SJSA1 (cell line): ENCODE measurements at regions not wholly inside any gene's neighbourhood (a gene's known extent, or its start where the extent isn't known, plus 50 kb on each side); places are given as distances from the start of the nearest gene placed in this dataset.

Source experiments
- DNase-seq, 2 experiments: peaks; one replicate each; pipeline ENCODE4 v3.0.0-alpha.2; 2015 to 2020; ENCODE audit warnings: low spot score in 2 of 2, low read depth in 1 of 2
- H3K27ac ChIP-seq: fragments of 250-450 bp; sonication (Bioruptor Pico); 2 replicates; pipeline ENCODE4 v1.5.1; 2020; ENCODE audit warnings: mild to moderate bottlenecking, moderate library complexity
- H3K27me3 ChIP-seq: fragments of 250-450 bp; sonication (Bioruptor Pico); replicated peaks from 2 replicates; pipeline ENCODE4 v1.5.1; 2020; ENCODE audit warnings: mild to moderate bottlenecking, moderate library complexity
- H3K36me3 ChIP-seq: fragments of 250-450 bp; sonication (Bioruptor Pico); 2 replicates; pipeline ENCODE4 v1.5.1; 2020; ENCODE audit warnings: mild to moderate bottlenecking
- H3K4me1 ChIP-seq: fragments of 250-450 bp; sonication (Bioruptor Pico); replicated peaks from 2 replicates; pipeline ENCODE4 v1.6.1; 2021; ENCODE audit warnings: mild to moderate bottlenecking
- H3K4me3 ChIP-seq: fragments of 250-450 bp; sonication (Bioruptor Pico); 2 replicates; pipeline ENCODE4 v1.5.1; 2020; ENCODE audit warnings: mild to moderate bottlenecking
- H3K9me3 ChIP-seq: fragments of 250-450 bp; sonication (Bioruptor Pico); replicated peaks from 2 replicates; pipeline ENCODE4 v1.5.1; 2020; ENCODE audit warnings: mild to moderate bottlenecking

- H3K9me3 ChIP-seq: no peaks in the 10 kb centered on the region
- H3K4me3 ChIP-seq: no peak overlapping the region
- no peaks in the 10 kb centered on the region for H3K36me3 ChIP-seq
- peaks cover 4% of the 10 kb centered on the region; the same call in 1 of the 2 replicates for H3K27me3 ChIP-seq
- no peaks in the 10 kb centered on the region for H3K4me1 ChIP-seq
- no peak overlapping the region for H3K27ac ChIP-seq
- no peak for DNase-seq
Measured at GRCh38 chr14:49451938-49452337, 134.2 kb downstream of the RPS29 start.

DNA sequence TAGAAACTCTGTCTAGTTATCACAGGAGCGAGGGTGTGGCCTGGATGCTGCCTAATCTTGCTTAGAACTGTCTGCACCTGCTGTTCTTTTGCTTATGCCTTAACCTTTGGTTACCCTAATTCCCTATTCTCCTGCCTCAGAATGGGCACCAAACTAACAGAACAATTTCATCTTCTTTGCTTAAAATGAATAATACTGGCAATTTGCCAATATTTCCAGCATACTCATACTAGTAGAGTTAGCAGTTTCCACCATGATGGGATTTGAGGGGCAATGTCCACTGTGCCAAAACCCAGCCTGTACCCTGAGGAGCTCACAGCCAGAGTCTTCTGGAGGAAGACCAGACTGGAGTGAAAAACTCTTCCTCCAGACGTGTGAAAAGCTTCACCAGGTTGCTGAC is 136.4 kb downstream of the RPS29 start:
- H3K27ac ChIP-seq: no peak overlapping the region
- no peaks in the 10 kb centered on the region for H3K36me3 ChIP-seq
- no peak overlapping the region for H3K4me3 ChIP-seq
- no peaks in the 10 kb centered on the region for H3K9me3 ChIP-seq
- H3K4me1 ChIP-seq: no peaks in the 10 kb centered on the region
- no peak for DNase-seq
- H3K27me3 ChIP-seq: peaks cover 12% of the 10 kb centered on the region

DNA sequence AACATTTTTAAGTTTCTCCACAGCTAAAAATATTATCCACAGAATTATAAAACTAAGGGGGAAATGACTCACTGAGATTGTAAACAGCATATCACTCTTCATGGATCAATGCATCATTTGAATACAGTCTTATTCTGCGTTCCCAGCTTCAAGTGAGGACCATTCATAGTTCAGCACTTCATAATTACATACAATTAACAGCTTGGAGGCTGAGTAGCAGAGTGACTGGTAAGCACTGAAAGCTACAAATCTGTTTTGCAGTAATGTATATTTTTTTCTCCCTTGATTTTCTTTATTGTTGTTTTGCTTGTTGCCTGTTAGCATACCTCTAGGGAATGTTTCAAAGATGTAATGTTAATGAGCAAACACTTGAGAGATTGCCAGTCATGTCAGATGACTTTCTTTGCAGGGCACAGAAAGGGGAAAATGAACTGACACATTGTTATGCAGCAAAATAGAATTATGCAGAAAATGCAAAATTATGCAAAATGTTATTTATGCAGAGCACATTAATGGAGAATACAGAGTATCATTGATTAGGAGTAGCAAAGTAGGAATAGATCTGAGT is 138.6 kb downstream of the RPS29 start:
- H3K36me3 ChIP-seq: no peaks in the 10 kb centered on the region
- H3K27me3 ChIP-seq: peaks cover 12% of the 10 kb centered on the region
- H3K4me1 ChIP-seq: no peaks in the 10 kb centered on the region
- DNase-seq: no peak
- no peaks in the 10 kb centered on the region for H3K9me3 ChIP-seq
- no peak overlapping the region for H3K27ac ChIP-seq
- H3K4me3 ChIP-seq: no peak overlapping the region

GRCh38 chr14:49446801-49447200 is 139.4 kb downstream of the RPS29 start:
- Histone ChIP-seq H3K4me1 (no peaks in the 10 kb centered on the region), H3K27ac (no peak overlapping the region), H3K9me3 (no peaks in the 10 kb centered on the region), H3K36me3 (no peaks in the 10 kb centered on the region), H3K4me3 (no peak overlapping the region), H3K27me3 (peaks cover 12% of the 10 kb centered on the region)
- no peak for DNase-seq

DNA sequence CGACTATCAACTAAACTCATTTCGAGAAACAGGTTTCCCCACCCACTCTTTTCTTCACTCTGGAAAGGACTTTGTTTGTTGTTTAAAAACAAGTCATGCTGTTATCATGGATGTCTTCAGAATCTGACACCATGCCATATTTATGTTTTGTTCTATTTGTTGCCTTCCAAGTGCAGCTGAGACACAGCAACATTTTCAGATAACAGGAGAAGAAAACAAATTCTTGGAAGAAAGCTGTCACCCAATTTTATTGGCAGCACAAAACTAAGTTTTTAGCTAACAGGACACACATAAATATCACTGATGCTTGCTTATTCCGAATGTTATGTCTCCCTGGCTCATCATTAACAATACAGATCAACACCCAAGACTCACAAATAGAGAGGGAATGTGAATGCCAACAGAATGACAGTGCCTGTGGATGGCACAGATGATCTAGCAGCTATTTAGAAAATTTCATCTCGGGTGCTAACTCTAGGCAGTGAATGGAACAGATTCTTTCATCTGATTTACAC is 147.9 kb downstream of the RPS29 start:
- H3K27me3 ChIP-seq: no peaks in the 10 kb centered on the region
- no peak overlapping the region for H3K4me3 ChIP-seq
- no peaks in the 10 kb centered on the region for H3K4me1 ChIP-seq
- H3K9me3 ChIP-seq: no peaks in the 10 kb centered on the region
- no peak overlapping the region for H3K27ac ChIP-seq
- no peak for DNase-seq
- no peaks in the 10 kb centered on the region for H3K36me3 ChIP-seq

- Histone ChIP-seq H3K36me3 (no peaks in the 10 kb centered on the region), H3K27me3 (no peaks in the 10 kb centered on the region; the same call in 1 of the 2 replicates), H3K4me3 (no peak overlapping the region), H3K9me3 (no peaks in the 10 kb centered on the region; the same call in 1 of the 2 replicates), H3K4me1 (no peaks in the 10 kb centered on the region), H3K27ac (no peak overlapping the region)
- no peak for DNase-seq
Measured at GRCh38 chr14:49428076-49428475, 158.1 kb downstream of the RPS29 start.

GRCh38 chr14:49427117-49427516 is 159.1 kb downstream of the RPS29 start:
- Histone ChIP-seq H3K27ac (no peak overlapping the region), H3K36me3 (no peaks in the 10 kb centered on the region), H3K4me3 (no peak overlapping the region), H3K27me3 (no peaks in the 10 kb centered on the region), H3K9me3 (no peaks in the 10 kb centered on the region; the same call in 1 of the 2 replicates), H3K4me1 (no peaks in the 10 kb centered on the region)
- no peak for DNase-seq

DNA sequence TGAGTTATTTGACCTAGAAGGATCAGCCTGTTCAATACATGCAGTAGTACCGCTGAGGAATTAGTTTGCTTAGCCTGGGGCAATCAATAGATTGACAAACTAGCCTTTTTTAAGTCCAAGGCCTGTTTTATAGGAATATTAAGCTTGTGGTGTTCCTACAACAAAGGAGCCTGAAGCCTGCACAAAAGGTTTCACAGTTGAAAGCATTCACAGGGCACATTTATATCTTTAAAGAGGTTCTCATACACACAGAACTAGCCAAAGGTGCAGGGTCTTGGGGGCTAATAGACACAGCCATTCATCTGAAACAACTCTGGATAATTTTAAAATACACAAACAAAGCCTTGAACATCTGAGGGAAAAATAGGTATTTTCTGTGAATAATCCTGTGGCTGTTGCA is 160.3 kb downstream of the RPS29 start:
- no peak for DNase-seq
- H3K36me3 ChIP-seq: no peaks in the 10 kb centered on the region
- no peak overlapping the region for H3K27ac ChIP-seq
- H3K27me3 ChIP-seq: no peaks in the 10 kb centered on the region; the same call in 1 of the 2 replicates
- no peak overlapping the region for H3K4me3 ChIP-seq
- H3K9me3 ChIP-seq: no peaks in the 10 kb centered on the region
- no peaks in the 10 kb centered on the region for H3K4me1 ChIP-seq

DNA sequence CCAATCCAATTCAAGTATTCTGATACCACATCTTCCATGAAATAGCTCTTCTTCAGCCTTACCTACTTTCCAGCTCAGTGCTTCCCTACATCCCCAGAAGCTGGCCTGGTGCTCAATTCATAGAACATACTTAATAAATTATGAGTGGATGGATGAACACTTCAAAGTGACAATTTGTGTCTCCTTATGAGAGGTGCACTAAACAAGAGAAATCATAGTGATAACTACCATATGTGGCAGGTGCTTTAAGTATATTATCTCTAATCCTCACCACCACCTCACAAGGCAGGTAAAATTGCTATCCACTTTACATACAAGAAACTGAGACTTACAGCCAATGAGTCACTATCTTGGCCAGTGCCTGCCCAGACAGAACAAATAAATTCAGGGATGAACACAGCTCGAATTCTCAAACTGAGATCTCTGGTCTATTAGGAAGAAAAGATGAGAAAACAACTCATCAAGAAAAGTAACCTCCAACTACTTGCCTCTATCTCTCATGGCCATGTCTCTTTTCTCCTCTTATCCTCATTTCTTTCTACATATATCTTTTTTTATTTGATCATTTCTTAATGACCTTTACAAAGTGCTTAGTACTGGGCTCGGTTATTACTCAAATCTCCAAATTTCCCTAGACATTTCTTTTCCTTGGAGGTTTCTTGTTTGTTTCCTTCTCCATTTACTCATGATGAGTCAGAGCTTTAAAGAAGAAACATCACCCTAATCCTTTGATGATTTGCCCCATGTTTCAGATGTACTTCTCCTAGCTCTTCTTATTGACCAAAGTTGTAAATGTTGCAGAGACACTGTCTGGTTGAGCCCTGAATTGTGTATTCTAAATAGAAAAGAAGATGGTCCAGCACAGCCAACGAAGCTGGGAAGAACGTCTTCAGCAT is 161.5 kb downstream of the RPS29 start:
- Histone ChIP-seq H3K27ac (no peak overlapping the region), H3K36me3 (no peaks in the 10 kb centered on the region), H3K27me3 (no peaks in the 10 kb centered on the region; the same call in 1 of the 2 replicates), H3K4me1 (no peaks in the 10 kb centered on the region), H3K9me3 (no peaks in the 10 kb centered on the region), H3K4me3 (no peak overlapping the region)
- no peak for DNase-seq

DNA sequence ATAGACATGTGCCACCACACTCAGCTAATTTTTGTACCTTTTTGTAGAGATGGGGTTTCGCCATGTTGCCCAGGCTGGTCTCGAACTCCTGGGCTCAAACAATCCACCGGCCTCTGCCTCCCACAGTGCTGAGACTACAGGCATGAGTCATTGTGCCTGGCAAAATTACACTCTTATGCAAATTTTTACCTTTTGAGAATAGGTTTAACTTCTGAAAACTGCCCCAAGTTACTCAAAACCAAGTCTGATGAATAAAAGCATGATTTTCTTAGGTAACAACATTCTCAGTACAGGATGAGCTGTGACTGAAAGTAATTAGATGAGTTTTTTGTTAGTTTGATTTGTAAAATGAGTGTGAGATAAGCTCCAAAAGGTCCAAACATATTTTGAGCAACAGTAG is 166.0 kb downstream of the RPS29 start:
- H3K9me3 ChIP-seq: no peaks in the 10 kb centered on the region

GRCh38 chr14:49418789-49419188 is 167.4 kb downstream of the RPS29 start:
- Histone ChIP-seq H3K27me3 (peaks cover 3% of the 10 kb centered on the region; the same call in 1 of the 2 replicates), H3K4me3 (no peak overlapping the region), H3K36me3 (no peaks in the 10 kb centered on the region), H3K4me1 (no peaks in the 10 kb centered on the region), H3K27ac (no peak overlapping the region), H3K9me3 (no peaks in the 10 kb centered on the region)
- no peak for DNase-seq

More for the DNA sequence above, 166.0 kb downstream of the RPS29 start:
- DNase-seq: no peak
- Histone ChIP-seq H3K4me1 (no peaks in the 10 kb centered on the region), H3K27ac (no peak overlapping the region), H3K4me3 (no peak overlapping the region), H3K36me3 (no peaks in the 10 kb centered on the region), H3K27me3 (peaks cover 3% of the 10 kb centered on the region; the same call in 1 of the 2 replicates)

GRCh38 chr14:49417790-49418189 is 168.4 kb downstream of the RPS29 start:
- Histone ChIP-seq H3K27ac (no peak overlapping the region), H3K4me3 (no peak overlapping the region), H3K4me1 (no peaks in the 10 kb centered on the region), H3K27me3 (peaks cover 3% of the 10 kb centered on the region; the same call in 1 of the 2 replicates), H3K9me3 (no peaks in the 10 kb centered on the region), H3K36me3 (no peaks in the 10 kb centered on the region)
- DNase-seq: no peak

DNA sequence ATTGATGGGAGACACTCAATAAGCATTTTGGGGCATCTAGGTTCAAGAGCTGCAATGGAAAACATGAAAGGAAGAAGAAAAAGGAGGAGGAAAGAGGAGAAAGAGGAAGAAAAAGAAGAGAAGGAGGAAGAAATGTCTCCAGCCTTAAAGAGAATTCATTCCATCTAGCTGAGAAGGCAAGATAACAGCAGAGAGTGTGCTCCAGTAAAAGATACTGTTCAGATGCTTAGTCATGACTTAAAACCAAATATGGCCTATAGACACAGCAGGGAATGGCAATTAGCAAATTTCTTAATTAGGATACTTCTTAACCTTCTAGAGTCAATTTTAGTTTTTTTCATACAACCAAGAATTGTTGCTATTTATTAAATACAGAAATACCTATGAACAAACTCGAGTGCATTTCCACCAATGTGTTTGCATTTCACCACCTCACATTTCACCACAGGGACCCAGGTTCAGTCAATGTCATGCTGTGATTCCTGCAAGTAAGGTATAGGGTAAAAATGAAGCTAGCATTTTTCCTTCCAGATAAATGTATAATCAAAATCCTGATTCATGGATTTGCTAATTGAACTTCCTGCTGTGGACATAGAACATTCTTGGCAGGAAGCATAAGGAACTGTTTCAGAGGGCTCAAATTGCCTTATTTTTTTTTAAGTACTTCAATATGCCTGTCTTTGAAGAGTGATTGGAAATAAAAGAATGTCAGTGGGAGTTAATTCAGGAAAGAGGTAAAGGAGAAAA is 177.8 kb downstream of the RPS29 start:
- Histone ChIP-seq H3K4me3 (no peak overlapping the region), H3K27me3 (no peaks in the 10 kb centered on the region; the same call in 1 of the 2 replicates), H3K4me1 (no peaks in the 10 kb centered on the region), H3K36me3 (no peaks in the 10 kb centered on the region), H3K9me3 (no peaks in the 10 kb centered on the region), H3K27ac (no peak overlapping the region)
- DNase-seq: no peak
